GM23248 (cell line): ENCODE measurements at regions not wholly inside any gene's neighbourhood (a gene's known extent, or its start where the extent isn't known, plus 50 kb on each side); places are given as distances from the start of the nearest gene placed in this dataset.

Experiments used
- DNase-seq: peaks from one replicate; pipeline ENCODE4 v3.0.0-alpha.2; 2015
- H2AFZ ChIP-seq: fragments of 200-600 bp; sonication (generic); 2 replicates; pipeline ENCODE4 v1.6.1; 2016; ENCODE audit warnings: antibody characterized with exemption
- H3F3A ChIP-seq: fragments of 200-600 bp; sonication (generic); 2 replicates; pipeline ENCODE4 v1.6.1; 2016; ENCODE audit warnings: mild to moderate bottlenecking, antibody characterized with exemption, mixed run types; ENCODE audit not compliant: insufficient read depth
- H3K27ac ChIP-seq: fragments of 200-600 bp; sonication (generic); 2 replicates; pipeline ENCODE4 v1.5.1; 2016; ENCODE audit warnings: mild to moderate bottlenecking
- H3K27me3 ChIP-seq: fragments of 200-600 bp; sonication (generic); replicated peaks from 2 replicates; pipeline ENCODE4 v1.6.1; 2016; ENCODE audit warnings: mild to moderate bottlenecking; ENCODE audit not compliant: insufficient read depth
- H3K36me3 ChIP-seq: fragments of 200-600 bp; sonication (generic); 2 replicates; pipeline ENCODE4 v1.6.1; 2016; ENCODE audit warnings: low read depth, mild to moderate bottlenecking
- H3K4me1 ChIP-seq: fragments of 200-600 bp; sonication (generic); 2 replicates; pipeline ENCODE4 v1.6.1; 2016; ENCODE audit warnings: mild to moderate bottlenecking; ENCODE audit not compliant: insufficient read depth
- H3K4me2 ChIP-seq: fragments of 200-600 bp; sonication (generic); one replicate; pipeline ENCODE4 v1.6.1; 2016; ENCODE audit warnings: mild to moderate bottlenecking; ENCODE audit not compliant: unreplicated experiment
- H3K4me3 ChIP-seq: fragments of 200-600 bp; sonication (generic); 2 replicates; pipeline ENCODE4 v1.5.1; 2016; ENCODE audit warnings: mild to moderate bottlenecking
- H3K79me2 ChIP-seq: fragments of 200-600 bp; sonication (generic); 2 replicates; pipeline ENCODE4 v1.6.1; 2016; ENCODE audit warnings: mild to moderate bottlenecking; ENCODE audit not compliant: insufficient read depth
- H3K9ac ChIP-seq: fragments of 200-600 bp; sonication (generic); 2 replicates; pipeline ENCODE4 v1.6.1; 2016; ENCODE audit warnings: mild to moderate bottlenecking
- H3K9me2 ChIP-seq: fragments of 200-600 bp; sonication (generic); 2 replicates; pipeline ENCODE4 v1.6.1; 2016; ENCODE audit warnings: mixed run types, mild to moderate bottlenecking, moderate library complexity; ENCODE audit not compliant: insufficient read depth
- H3K9me3 ChIP-seq: fragments of 200-600 bp; sonication (generic); one replicate; pipeline ENCODE4 v1.6.1; 2017; ENCODE audit warnings: low read depth
- H4K20me1 ChIP-seq: fragments of 200-600 bp; sonication (generic); 2 replicates; pipeline ENCODE4 v1.6.0; 2016; ENCODE audit not compliant: insufficient read depth
- EZH2 ChIP-seq: fragments of 200-600 bp; sonication (generic); IDR thresholded peaks from 2 replicates; pipeline ENCODE4 v1.6.1; 2018; ENCODE audit warnings: antibody characterized with exemption, mild to moderate bottlenecking; ENCODE audit not compliant: insufficient read depth, poor library complexity, severe bottlenecking
- EZH2phosphoT487 ChIP-seq: fragments of 200-600 bp; sonication (generic); IDR thresholded peaks from 2 replicates; pipeline ENCODE4 v1.6.1; 2018; ENCODE audit warnings: antibody characterized with exemption, moderate library complexity, mild to moderate bottlenecking, low read depth; ENCODE audit not compliant: insufficient read depth
- WGBS, 2 experiments: methylation state at CpG; one replicate each; pipeline ENCODE4 v1.1.6; 2015 to 2017; ENCODE audit warnings: low lambda C conversion rate in 2 of 2, low coverage in 1 of 2; ENCODE audit errors: missing lambda C conversion rate in 2 of 2; 5-methylcytosine and 5-hydroxymethylcytosine counted together
- in situ Hi-C: fragments of 300-500 bp; cut with MboI; formaldehyde crosslinking; loops from 2 replicates; pipeline ENCODE4 v1.15.0; 2020

DNA sequence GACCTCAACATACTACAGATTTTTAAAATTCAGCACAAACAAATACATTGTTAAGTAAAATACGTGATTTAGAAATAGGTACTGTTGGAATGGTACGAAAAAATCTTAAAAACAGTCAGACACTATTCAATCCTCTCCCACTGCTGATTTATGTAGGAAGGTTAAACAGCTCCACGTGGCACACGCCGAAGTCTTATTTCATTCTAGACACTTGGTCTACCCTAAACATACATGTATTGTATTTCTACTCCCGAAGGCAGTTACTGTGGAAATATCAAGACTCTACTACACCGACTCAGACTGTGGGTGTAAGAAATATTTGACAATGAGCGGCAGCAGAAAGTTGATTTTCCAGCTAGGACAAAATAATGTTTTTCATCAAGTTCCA is 130.6 kb downstream of the MPP7 start:
- no peaks in the 10 kb centered on the region for H3K9me3 ChIP-seq
- H3K27me3 ChIP-seq = no peaks in the 10 kb centered on the region
- no peak for TF ChIP-seq EZH2phosphoT487
- TF ChIP-seq EZH2 = no peak
- DNase-seq = no peak
- no peaks in the 10 kb centered on the region for H3K9me2 ChIP-seq
- no peaks in the 10 kb centered on the region for H3K79me2 ChIP-seq
- WGBS, 2 experiments = 68 to 73% methylated on average over 8 of the region's 8 CpGs
- H3K36me3 ChIP-seq = no peaks in the 10 kb centered on the region
- no peak overlapping the region for H3K27ac ChIP-seq
- no peak overlapping the region for H2AFZ ChIP-seq
- H3K4me3 ChIP-seq = no peak overlapping the region
- H3K9ac ChIP-seq = no peak overlapping the region
- no peaks in the 10 kb centered on the region for H3F3A ChIP-seq
- in situ Hi-C loops = no loop called here
- H4K20me1 ChIP-seq = no peaks in the 10 kb centered on the region
- no peak overlapping the region for H3K4me2 ChIP-seq
- H3K4me1 ChIP-seq = no peaks in the 10 kb centered on the region

GRCh38 chr10:28171468-28172222 is 131.2 kb downstream of the MPP7 start:
- DNase-seq = peak; percentile 20
- no peak overlapping the region for H3K9ac ChIP-seq
- no peak overlapping the region for H3K4me2 ChIP-seq
- no peaks in the 10 kb centered on the region for H4K20me1 ChIP-seq
- H3F3A ChIP-seq = no peaks in the 10 kb centered on the region
- no peaks in the 10 kb centered on the region for H3K9me2 ChIP-seq
- no peaks in the 10 kb centered on the region for H3K4me1 ChIP-seq
- H3K9me3 ChIP-seq = no peaks in the 10 kb centered on the region
- WGBS, 2 experiments = 56 to 60% methylated on average over 9 of the region's 9 CpGs
- no peaks in the 10 kb centered on the region for H3K79me2 ChIP-seq
- H3K4me3 ChIP-seq = no peak overlapping the region
- H2AFZ ChIP-seq = peak overlapping the region; percentile 42; the same call in 1 of the 2 replicates
- no peaks in the 10 kb centered on the region for H3K36me3 ChIP-seq
- H3K27me3 ChIP-seq = no peaks in the 10 kb centered on the region
- no peak for TF ChIP-seq EZH2phosphoT487
- TF ChIP-seq EZH2 = no peak
- in situ Hi-C loops = no loop called here
- no peak overlapping the region for H3K27ac ChIP-seq

- DNase-seq = no peak
- H3K9ac ChIP-seq = no peak overlapping the region
- in situ Hi-C loops = no loop called here
- H3K9me2 ChIP-seq = no peaks in the 10 kb centered on the region
- no peak overlapping the region for H3K4me2 ChIP-seq
- no peaks in the 10 kb centered on the region for H3K27me3 ChIP-seq
- H2AFZ ChIP-seq = no peak overlapping the region
- no peaks in the 10 kb centered on the region for H4K20me1 ChIP-seq
- no peaks in the 10 kb centered on the region for H3K9me3 ChIP-seq
- H3K4me1 ChIP-seq = no peaks in the 10 kb centered on the region
- no peak overlapping the region for H3K4me3 ChIP-seq
- H3K27ac ChIP-seq = no peak overlapping the region
- 47 to 53% methylated on average over 2 of the region's 2 CpGs for WGBS, 2 experiments
- H3F3A ChIP-seq = no peaks in the 10 kb centered on the region
- no peaks in the 10 kb centered on the region for H3K79me2 ChIP-seq
- H3K36me3 ChIP-seq = no peaks in the 10 kb centered on the region
- TF ChIP-seq EZH2phosphoT487 = no peak
- no peak for TF ChIP-seq EZH2
Measured at GRCh38 chr10:28169525-28169924, 133.3 kb downstream of the MPP7 start.

DNA sequence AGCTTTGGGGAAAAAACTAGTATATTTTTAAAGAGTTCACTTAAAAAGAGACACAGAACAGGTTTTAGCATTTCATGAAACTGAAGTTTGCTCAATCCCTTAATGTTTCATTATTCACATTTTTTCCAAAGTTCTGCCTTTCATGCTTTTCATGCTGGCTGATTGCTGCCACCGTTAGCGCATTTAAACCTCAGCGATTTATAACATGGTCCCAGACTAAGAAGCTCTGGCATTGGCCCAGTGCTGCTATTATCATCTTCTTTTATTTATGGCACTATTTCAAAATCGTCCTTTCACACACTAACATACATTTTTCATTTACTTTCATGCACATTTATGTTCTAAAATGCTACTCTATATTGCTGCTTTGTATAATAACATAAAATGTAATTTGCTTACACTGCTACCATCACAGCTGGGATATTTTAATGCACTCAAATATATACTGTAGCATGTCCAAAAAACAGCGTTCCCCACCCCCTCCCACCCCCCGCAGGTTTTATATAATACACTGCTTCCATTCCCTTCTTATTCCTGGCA is 141.9 kb downstream of the MPP7 start:
- H3K27me3 ChIP-seq = no peaks in the 10 kb centered on the region
- in situ Hi-C loops = no loop called here
- no peaks in the 10 kb centered on the region for H3K9me3 ChIP-seq
- H3K9me2 ChIP-seq = no peaks in the 10 kb centered on the region
- no peaks in the 10 kb centered on the region for H4K20me1 ChIP-seq
- no peak overlapping the region for H2AFZ ChIP-seq
- no peaks in the 10 kb centered on the region for H3F3A ChIP-seq
- no peak overlapping the region for H3K4me2 ChIP-seq
- no peaks in the 10 kb centered on the region for H3K4me1 ChIP-seq
- DNase-seq = no peak
- H3K36me3 ChIP-seq = no peaks in the 10 kb centered on the region
- H3K4me3 ChIP-seq = no peak overlapping the region
- no peaks in the 10 kb centered on the region for H3K79me2 ChIP-seq
- WGBS, 2 experiments = 51 to 54% methylated on average over 6 of the region's 6 CpGs
- no peak overlapping the region for H3K27ac ChIP-seq
- no peak for TF ChIP-seq EZH2phosphoT487
- TF ChIP-seq EZH2 = no peak
- H3K9ac ChIP-seq = no peak overlapping the region

- Histone ChIP-seq H3K79me2 (no peaks in the 10 kb centered on the region), H3K27me3 (no peaks in the 10 kb centered on the region), H3K9ac (no peak overlapping the region), H4K20me1 (no peaks in the 10 kb centered on the region), H3K36me3 (no peaks in the 10 kb centered on the region), H3K9me2 (no peaks in the 10 kb centered on the region), H3K27ac (no peak overlapping the region), H2AFZ (no peak overlapping the region), H3K9me3 (no peaks in the 10 kb centered on the region), H3K4me1 (no peaks in the 10 kb centered on the region), H3K4me3 (no peak overlapping the region), H3F3A (no peaks in the 10 kb centered on the region), H3K4me2 (no peak overlapping the region)
- TF ChIP-seq EZH2 = no peak
- no peak for TF ChIP-seq EZH2phosphoT487
- in situ Hi-C loops = no loop called here
- no peak for DNase-seq
Measured at GRCh38 chr10:28157379-28157778, 145.5 kb downstream of the MPP7 start.
